Uterus (tissue), 3 donors: ENCODE measurements at regions not wholly inside any gene's neighbourhood (a gene's known extent, or its start where the extent isn't known, plus 50 kb on each side); places are given as distances from the start of the nearest gene placed in this dataset.

Source experiments
- DNase-seq, 2 donors: peaks; one replicate each; pipeline ENCODE4 v3.0.0-alpha.2; 2019 to 2020
- H3K27ac ChIP-seq, 2 donors: fragments of 200-600 bp; sonication (generic); 1 replicate in 1 of 2; 2 replicates in 1 of 2; pipeline ENCODE4 v1.5.1; 2016 to 2018
- H3K27me3 ChIP-seq, 2 donors: fragments of 200-600 bp; sonication (generic); one replicate each; pipeline ENCODE4 v1.5.1; 2018 to 2019; ENCODE audit warnings: control low read depth in 1 of 2
- H3K36me3 ChIP-seq, 2 donors: fragments of 200-600 bp; sonication (generic); one replicate each; pipeline ENCODE4 v1.5.1; 2019; ENCODE audit warnings: control low read depth in 1 of 2
- H3K4me1 ChIP-seq, 2 donors: fragments of 200-600 bp; sonication (generic); one replicate each; pipeline ENCODE4 v1.5.1; 2018 to 2019; ENCODE audit warnings: control low read depth in 1 of 2
- H3K4me3 ChIP-seq, 2 donors: fragments of 200-600 bp; sonication (generic); 1 replicate in 1 of 2; 2 replicates in 1 of 2; pipeline ENCODE4 v1.5.1; 2018 to 2019; ENCODE audit warnings: mild to moderate bottlenecking in 1 of 2
- H3K9me3 ChIP-seq, 2 donors: fragments of 200-600 bp; sonication (generic); one replicate each; pipeline ENCODE4 v1.5.1; 2019; ENCODE audit warnings: control low read depth in 1 of 2
- CTCF ChIP-seq, 4 experiments: fragments of 200-600 bp in 2 of 4; fragments of 450-650 bp in 2 of 4; sonication (generic) in 2 of 4; IDR thresholded peaks; one replicate each; pipeline ENCODE4 v1.5.1; 2016 to 2019; ENCODE audit warnings: antibody characterized with exemption in 4 of 4, mild to moderate bottlenecking in 2 of 4, moderate library complexity in 1 of 4
- POLR2A ChIP-seq, 2 donors: fragments of 450-650 bp; IDR thresholded peaks; one replicate each; pipeline ENCODE4 v1.6.1; 2016; ENCODE audit warnings: antibody characterized with exemption in 2 of 2, mild to moderate bottlenecking in 1 of 2, moderate library complexity in 1 of 2
- intact Hi-C: fragments of 100-400 bp; cut with DNase I; formaldehyde crosslinking; loops from one replicate; pipeline ENCODE4 v1.15.1; 2023; ENCODE audit warnings: low total_unique reads
- donor health status: DM: yes; HTN: yes; CAD: no.

DNA sequence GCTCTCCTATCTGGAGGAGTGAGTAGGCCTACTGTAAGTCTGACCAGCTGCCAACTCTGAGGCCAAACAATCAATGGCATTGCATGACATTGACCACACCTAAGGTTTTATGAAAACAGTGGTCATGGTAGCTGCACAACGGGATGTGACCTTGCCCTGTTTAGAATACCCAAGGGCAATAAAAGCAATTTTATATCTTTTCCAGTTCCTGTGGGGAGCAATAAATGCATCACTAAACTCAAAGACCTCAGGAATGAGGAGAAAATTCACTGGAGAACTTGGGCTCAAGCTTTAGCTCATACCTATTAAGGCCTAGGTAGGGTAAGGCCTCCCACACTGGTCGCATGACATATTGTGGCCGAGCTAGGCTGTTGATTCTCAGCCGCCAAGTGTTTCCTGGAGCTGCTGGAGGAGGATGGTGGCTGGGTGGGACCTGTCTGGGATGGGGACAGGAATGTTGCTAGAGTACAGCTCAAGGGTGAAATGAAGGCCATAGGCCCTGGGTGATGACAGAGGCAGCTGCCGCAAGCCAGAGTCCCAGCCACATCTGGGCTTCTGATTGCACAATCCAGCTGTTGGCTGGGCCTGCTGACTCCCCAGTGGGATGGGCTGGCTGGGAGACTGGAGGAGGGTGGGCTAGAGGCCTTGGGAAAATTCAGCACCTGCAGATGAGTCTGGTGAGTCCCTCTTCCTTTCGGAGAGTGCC is 313.7 kb downstream of the CYP26B1 start:
- no peaks in the 10 kb centered on the region for H3K9me3 ChIP-seq
- H3K4me3 ChIP-seq: no peak overlapping the region
- no peaks in the 10 kb centered on the region for H3K27me3 ChIP-seq
- DNase-seq: peak; percentile 33 to 59
- H3K27ac ChIP-seq: no peak overlapping the region
- TF ChIP-seq CTCF (IDR thresholded peaks at IDR 0.05) (no peak), POLR2A (IDR thresholded peaks at IDR 0.05) (no peak)
- no peaks in the 10 kb centered on the region for H3K36me3 ChIP-seq
- H3K4me1 ChIP-seq: no peaks in the 10 kb centered on the region
- intact Hi-C loops: no loop called here

DNA sequence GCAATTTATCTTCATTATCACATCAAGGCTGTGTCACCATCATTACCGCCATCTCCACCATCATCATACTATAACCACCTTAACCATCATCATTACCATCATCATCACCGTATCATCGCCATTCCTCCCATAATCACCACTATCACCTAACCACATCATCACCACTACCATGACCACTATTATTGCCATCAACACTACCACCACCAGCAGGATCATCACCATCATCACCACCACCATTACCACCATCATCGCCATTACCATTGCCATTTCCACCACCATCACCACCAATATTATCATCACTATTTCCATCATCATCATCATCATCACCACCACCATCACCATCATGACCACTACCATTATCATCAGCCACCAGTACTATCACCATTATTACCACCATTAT is 314.4 kb downstream of the CYP26B1 start:
- intact Hi-C loops: no loop called here
- Histone ChIP-seq H3K27me3 (no peaks in the 10 kb centered on the region), H3K4me1 (no peaks in the 10 kb centered on the region), H3K9me3 (no peaks in the 10 kb centered on the region), H3K27ac (no peak overlapping the region), H3K4me3 (no peak overlapping the region), H3K36me3 (no peaks in the 10 kb centered on the region)
- no peak for DNase-seq
- TF ChIP-seq CTCF (IDR thresholded peaks at IDR 0.05) (no peak), POLR2A (IDR thresholded peaks at IDR 0.05) (no peak)

DNA sequence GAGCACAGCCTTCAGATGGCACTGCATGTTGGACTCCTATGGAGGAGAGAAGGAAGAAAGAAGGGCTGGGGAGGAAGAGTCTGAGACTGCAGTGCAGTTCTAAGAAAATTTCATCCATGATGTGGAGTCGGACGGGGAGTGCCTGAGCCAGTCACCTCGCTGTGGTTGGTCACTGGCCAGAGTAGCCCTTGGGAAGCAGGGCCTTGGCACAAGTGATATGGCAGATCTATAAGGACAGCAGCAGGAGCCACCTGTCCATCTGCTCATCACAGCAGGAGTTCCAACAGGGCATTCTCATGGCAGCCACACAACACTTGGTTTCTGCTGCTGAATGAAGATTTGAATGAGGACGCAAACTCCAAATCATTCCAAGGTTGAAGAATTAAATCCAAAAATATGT is 314.8 kb downstream of the CYP26B1 start:
- Histone ChIP-seq H3K27ac (no peak overlapping the region), H3K27me3 (no peaks in the 10 kb centered on the region), H3K9me3 (no peaks in the 10 kb centered on the region), H3K4me3 (no peak overlapping the region), H3K36me3 (no peaks in the 10 kb centered on the region), H3K4me1 (no peaks in the 10 kb centered on the region)
- no peak for DNase-seq
- no peak for TF ChIP-seq CTCF (IDR thresholded peaks at IDR 0.05)
- TF ChIP-seq POLR2A (IDR thresholded peaks at IDR 0.05): no peak
- intact Hi-C loops: no loop called here

DNA sequence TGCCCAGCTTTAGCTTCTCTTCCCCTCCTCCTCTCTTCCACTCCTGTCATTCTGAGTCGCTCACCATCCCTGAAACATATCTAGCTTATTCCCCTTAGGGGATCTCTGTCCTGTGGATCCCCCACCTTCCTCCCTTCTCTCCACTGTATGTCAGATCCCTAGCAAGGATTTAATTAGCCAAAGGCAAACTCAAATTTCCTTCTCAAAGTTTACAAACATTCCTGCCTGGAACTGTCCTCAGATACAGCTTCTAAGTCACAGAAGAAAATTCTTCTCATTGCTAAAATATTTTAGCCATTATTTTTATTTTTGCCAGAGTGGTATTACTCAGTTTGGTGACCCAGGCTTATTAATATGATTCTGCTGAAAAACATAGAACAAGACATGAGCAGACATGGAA is 315.3 kb downstream of the CYP26B1 start:
- no peak for DNase-seq
- Histone ChIP-seq H3K36me3 (no peaks in the 10 kb centered on the region), H3K27me3 (no peaks in the 10 kb centered on the region), H3K9me3 (no peaks in the 10 kb centered on the region), H3K4me1 (no peaks in the 10 kb centered on the region), H3K4me3 (no peak overlapping the region), H3K27ac (no peak overlapping the region)
- TF ChIP-seq POLR2A (IDR thresholded peaks at IDR 0.05) (no peak), CTCF (IDR thresholded peaks at IDR 0.05) (no peak)
- intact Hi-C loops: no loop called here

- intact Hi-C loops: no loop called here
- H3K4me3 ChIP-seq: no peak overlapping the region
- no peak for DNase-seq
- no peaks in the 10 kb centered on the region for H3K9me3 ChIP-seq
- H3K36me3 ChIP-seq: no peaks in the 10 kb centered on the region
- H3K4me1 ChIP-seq: no peaks in the 10 kb centered on the region
- TF ChIP-seq CTCF (IDR thresholded peaks at IDR 0.05): no peak
- no peak for TF ChIP-seq POLR2A (IDR thresholded peaks at IDR 0.05)
- peak overlapping the region; percentile 59 to 72 for H3K27ac ChIP-seq
- no peaks in the 10 kb centered on the region for H3K27me3 ChIP-seq
Measured at GRCh38 chr2:71831193-71831577, 316.5 kb downstream of the CYP26B1 start.
